ENCODE measurements at regions not wholly inside any gene's neighbourhood (a gene's known extent, or its start where the extent isn't known, plus 50 kb on each side); places are given as distances from the start of the nearest gene placed in this dataset.
"Not testable (repeated sequence)": the region's sequence is repeated elsewhere in the genome, so short reads cannot be mapped to it uniquely, and the experiment has no call there.

DNA sequence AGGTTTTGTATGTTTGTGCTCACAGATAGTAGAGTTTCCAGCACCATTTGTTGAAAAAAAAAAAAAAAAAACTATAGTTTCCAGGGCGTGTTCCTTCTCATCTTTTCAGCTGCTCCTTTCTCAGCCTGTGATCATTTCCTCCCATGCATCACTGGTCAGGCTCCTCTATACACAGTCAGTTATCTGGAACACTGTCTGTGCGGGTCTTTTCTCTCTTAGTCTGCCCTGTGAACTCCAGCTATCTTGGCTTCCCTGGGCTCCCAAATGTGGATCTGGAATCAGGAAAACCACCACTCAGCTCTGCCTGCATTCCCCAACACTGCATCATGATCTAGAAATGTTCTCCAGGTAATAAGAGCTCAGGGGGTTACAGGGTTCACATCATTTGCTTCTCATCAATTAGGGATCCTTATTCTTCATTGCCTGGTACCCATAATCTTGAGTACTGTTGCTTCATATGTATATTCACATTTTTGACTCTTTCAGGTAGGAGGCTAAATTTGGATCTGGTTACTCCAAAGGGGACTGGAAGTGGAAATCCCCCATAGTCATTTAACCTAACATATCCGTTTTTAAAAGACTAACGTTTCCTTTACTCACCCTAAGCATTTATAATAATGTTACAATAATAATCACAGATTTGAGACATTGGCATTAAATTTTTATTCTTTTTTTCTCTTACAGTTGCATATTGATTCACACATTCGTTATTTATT is 221.8 kb upstream of the KLF3 start:
- FAIRE-seq: no peak

DNA sequence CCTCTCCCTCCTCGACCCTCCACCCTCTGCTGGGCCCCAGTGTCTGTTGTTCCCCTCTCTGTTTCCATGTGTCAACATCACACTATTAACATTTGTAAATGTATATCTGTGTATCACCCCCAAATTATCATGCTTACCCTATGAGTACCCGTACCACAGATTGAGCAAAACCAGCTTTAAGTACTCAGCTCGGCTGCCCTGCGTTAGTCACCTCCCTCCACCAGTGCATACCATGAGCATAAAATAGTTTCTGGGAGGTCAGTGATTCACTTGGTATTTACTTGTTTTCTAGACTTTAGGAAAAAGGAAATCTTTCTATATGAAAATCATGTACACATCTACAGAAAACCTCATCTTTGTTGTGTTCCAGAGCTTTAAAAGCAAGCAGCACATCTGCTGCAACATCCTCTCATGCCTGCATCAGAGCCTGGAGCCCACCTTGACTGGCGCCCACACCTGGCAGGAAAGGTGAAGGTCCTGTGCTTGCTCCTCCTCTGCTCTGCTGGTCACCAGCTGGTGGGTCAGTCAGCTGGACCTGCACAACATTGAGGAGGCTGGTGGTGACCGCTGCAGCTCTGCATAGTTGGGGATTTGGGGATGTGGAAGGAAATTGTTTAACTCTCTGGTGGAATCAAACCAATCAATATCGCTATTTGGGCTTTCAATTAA is 214.4 kb upstream of the KLF3 start:
- no peak for FAIRE-seq

DNA sequence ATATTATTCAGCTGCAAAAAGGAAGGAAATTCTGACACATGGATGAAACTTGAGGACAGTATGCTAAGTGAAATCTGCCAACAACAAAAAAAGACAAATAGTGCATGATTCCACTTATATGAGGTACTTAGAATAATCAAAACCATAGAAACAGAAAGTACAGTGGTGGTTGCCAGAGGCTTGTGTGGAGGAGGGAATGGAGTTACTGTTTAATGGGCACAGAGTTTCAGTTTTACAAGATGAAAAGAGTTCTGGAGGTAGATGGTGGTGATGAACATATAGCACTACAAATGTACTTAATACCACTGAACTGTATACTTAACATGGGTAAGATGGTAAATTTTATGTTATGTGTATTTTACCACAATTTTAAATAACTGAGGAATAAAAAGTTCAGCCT is 212.0 kb upstream of the KLF3 start:
- no peak for FAIRE-seq

DNA sequence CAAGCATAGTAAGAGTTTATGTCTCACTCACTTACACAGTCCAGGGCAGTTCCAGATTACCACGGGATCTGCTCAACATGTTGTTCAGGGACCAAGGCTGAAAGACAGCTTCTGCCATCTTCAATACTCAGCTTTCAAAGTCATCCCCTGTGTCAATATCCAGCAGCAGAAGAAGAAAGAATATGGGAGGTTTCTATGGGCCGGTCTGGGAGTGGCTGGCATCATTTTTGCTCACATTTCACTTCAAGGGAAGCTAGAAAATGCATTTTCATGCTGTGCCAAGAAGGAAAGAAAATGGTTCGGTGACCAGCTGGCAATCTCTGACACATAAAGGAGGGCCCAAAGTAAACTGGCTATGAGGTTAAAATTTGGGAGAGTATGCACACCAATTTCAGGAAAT is 211.5 kb upstream of the KLF3 start:
- no peak for FAIRE-seq

DNA sequence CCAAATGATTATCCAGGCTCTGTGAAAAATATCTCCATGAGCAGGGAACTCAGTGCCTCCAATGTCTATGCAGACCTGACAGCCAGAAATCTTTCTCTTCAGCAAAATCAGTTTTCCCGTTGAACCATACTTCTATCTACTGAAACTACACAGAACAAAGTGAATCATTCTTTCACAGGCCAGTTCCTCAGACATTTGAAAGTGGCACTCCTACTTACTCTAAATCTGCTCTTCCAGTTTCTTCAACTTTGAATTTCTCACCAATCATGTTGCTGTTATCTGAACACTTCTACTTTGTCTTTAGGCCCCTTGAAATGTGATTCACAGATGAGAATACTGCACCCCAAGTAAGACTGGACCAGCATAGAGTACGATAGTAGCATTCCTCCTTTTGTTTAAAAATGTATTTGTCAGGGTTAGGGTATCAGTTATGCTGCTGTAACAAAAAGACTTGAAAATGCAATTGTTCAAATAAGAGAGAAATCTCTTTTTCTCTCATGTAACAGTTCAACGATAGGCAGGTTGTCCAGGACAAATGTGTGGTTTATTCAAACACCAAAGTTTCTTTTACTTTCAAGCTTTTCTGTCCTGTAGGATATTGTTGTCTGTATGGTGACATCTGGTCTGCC is 210.6 kb upstream of the KLF3 start:
- FAIRE-seq: no peak

DNA sequence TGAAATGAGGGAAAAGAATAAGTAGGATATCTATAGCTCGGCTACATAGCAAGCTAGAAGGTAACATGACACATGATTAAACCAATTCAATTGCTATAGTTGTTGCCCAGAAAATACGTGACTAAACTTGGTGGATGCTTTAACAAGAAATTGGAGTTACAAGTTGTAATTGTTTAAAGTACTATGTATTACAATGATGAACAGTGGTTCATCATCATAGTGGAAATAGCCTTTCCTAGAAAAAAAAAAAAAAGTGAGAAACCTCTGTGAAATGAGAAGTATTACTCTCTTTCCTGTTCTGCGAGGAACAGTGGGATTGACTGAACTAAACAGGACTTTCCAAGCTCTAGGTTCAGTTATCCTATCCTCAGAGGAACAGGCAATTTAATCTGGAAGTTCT is 209.7 kb upstream of the KLF3 start:
- no peak for FAIRE-seq

DNA sequence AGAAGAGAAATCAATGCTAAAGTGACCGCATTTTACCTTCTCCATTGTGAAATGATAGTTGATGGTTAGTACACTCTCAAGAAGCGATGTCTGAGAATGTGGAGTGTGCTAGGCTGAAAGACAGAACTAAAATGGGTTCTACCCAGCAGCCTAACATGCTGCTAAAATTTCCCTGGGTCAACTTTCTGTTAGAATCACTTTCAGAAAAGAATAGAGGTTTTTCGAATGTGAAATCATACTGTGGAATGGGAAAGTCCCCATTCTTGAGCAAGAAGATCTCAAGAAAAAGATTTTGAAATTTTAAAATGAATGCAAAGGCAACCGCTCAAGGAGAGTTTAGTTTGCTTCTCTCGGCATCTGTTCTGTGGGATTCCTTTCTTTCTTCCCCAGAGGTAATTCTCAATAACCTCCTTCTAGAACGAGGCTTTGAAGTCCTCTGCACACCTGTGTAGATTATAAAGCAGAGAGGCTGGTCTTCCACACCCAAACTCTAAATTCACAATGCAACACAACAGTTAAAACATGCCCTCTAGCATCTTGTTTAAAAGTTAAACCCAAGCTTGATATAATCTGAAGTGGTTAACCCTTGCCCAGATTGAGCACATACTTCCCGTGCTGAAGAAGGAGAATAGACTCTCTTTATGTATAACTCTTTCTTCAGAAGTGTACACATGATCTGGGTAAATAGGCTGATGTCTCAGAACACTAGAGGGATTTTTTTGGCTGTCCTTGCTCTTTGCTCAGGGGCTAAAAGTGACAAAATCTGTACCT is 208.7 kb upstream of the KLF3 start:
- no peak for FAIRE-seq

DNA sequence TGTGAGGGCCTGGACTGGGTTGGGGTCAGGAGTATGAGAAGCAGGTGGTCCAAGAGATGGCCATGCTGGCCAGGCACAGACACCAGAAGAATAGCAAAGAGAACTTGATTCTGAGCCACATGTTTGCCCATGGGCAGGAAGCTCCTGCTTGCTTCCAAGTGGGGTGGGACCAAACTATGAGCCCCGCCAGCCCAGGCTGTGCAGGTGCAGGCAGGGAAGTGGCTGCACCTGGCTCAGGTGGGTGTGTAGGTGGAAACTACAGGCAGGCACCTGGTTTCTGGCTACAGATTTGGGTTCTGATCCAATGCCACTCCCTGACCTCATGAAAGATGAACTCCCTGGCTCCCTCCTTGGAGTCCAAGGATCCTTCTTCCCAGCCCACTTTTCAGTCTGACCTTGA is 207.9 kb upstream of the KLF3 start:
- FAIRE-seq: no peak

DNA sequence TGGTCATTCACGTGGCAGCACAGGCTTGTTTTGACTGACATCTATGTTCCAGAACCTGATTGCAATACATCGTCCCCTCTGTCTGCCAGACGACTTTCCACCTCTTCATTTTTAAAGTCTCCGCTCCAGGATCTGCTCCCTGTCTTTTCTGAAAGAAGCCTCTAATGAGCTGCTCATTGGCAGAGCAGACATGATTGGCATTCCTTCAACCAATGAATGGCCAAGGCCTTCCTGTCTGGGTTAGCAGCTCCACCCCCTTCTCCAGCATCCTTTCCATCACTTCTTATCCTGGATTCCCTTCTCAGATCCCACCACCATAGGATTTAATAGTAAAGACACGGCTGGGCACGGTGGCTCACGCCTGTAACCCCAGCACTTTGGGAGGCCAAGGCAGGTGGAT is 202.7 kb upstream of the KLF3 start:
- FAIRE-seq: no peak

DNA sequence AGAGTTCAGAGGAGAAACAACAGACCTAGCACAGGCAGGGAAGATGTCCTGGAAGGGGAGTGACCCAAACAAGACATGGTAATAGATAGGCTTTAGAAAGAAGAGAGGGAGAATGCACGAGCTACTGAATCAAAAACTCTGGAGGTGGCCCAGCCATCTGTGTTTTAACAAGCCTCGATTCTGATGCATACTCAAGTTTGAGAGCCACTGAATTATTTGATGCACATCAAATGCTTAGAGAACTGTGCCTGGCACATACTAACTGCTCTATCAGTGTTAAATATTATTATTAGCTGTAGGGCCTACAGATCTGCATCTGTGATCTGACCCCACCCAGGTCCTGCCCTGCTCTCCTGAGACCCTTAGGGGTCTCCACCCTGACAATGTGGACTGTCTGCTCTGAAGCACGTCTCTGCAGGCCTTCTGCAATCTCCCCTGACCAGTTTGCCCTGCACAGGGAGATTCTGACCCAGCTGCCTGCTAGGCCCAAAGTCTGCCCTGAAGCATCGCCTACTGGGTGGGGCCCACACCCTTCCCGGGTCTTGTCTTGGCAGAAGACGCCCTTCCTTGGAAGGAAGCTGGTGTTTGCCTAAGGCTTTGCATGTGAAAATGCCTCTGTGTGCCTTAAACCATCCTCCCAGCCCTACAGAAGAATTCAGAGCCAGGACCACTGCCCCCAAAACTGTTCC is 201.5 kb upstream of the KLF3 start:
- no peak for FAIRE-seq

DNA sequence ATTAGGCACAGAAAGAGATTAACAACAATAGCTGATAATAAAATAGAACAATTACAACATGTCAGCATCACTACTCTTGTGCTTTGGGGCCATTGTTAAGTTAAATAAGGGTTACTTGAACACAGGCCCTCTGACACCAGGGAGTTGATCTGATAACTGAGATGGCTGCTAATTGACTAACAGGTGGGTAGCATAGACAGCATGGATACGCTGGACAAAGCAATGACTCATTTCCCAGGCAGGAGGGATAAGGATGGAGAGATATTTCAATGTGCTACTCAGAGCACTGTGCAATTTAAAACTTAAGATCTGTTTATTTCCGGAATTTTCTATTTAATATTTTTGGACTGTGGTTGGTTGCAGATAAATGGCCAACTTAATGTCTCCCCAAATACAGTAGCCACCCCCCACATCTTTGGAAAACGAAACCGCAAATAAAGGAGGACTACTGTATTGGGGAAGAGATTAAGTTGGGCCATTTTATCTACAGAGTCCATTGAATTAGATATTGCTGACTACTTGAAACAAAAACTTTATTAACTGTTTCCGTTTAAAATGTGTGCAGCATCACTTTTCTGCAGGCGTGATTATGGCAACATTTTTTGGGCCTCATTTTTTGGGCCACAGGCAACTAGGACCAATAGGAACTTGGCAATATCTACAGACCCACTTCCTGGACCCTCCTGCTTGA is 200.6 kb upstream of the KLF3 start:
- FAIRE-seq: no peak

DNA sequence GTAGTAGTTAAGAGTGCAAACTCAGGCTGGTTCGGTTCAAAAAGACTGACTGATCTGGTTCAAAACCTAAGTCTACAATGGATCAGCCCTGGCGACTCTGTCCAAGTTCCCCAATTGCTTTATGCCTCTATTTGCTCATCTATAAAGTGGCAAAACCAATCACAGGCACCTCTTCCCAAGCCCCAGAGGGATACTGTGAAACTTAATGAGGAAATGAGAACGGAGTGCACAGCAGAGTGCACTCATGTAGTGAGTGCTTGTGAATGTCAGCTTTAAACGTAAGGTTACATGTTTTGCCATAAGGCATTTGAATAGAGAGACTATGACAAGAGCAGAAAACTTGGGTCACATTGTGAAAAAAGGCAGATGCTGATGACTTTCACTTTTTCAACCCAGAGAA is 199.7 kb upstream of the KLF3 start:
- no peak for FAIRE-seq

DNA sequence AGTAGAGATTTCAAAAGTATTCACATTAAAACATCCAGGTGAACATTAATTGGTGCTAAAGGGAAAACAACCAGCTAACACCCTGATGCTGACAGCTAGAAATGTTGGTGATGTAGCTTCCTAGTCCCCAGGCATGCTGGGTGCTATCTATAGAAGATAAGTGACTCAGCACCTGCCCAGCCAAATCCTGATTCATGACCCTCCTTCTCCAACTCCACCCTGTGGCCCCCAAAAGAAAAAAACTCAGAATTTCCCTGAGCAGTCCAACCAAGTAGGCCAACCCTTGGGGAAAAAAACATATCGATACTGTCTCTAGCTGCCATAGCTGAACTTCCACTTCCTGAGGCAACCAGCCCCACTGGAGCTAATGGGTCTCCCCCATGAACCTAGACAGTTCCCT is 197.6 kb upstream of the KLF3 start:
- no peak for FAIRE-seq

DNA sequence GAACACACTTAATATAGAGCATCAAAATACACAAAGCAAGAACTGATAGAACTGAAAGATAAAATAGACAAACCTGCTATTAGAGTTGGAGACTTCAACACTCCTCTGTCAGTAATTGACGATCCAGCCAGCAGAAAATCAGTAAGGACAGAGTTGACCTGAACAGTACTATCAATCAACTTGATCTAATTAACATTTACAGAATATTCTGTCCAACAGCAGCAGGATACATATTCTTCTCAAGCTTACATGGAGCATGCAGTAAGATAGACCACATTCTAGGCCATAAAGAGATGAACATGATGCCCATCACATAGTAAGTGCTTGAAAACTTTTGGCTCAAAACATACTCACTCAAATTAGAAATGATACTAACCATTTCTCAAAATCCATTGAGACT is 196.7 kb upstream of the KLF3 start:
- no peak for FAIRE-seq

DNA sequence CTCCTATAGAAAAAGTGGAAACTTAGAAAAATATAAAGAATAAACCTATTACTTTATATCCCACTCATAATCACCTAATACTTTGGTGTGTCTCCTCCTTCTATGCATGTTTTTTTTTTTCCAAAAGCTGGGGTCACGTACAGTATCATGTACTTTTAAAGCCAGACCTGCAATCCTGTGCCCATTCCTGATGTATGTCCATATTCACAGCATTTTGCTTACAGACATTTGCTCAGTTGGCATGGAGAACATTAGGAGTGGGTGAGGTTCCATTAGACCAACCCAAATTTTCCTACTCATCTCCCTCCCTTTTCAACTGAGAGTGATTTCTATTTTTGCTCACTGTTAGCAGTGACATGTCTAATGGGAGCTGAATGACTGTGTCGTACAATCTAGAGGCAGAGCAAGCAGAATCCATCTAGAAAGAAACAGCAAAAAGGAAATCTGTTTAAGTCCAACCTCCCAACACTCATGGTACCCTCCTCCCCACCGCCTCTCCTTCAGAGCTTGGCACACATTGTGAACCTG is 195.6 kb upstream of the KLF3 start:
- no peak for FAIRE-seq

DNA sequence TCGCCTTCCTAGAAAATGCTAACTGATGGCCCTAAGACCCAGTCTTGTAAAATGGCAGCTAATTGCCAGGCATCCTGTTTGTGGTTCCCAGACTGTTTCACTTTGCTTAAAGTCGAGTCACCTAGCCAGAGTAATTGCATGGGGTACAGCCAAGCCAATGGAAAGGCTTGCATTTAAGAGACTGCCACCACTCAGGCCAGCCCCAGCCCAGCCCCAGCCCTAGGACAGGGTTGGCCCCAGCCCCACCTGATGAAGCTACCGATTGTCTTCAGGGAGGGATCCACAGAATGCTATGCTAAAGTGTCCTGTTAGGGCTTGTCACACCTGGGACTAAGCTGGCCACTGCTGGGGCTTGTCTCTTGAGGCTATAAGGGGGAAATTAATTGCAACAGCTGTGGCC is 194.6 kb upstream of the KLF3 start:
- no peak for FAIRE-seq

DNA sequence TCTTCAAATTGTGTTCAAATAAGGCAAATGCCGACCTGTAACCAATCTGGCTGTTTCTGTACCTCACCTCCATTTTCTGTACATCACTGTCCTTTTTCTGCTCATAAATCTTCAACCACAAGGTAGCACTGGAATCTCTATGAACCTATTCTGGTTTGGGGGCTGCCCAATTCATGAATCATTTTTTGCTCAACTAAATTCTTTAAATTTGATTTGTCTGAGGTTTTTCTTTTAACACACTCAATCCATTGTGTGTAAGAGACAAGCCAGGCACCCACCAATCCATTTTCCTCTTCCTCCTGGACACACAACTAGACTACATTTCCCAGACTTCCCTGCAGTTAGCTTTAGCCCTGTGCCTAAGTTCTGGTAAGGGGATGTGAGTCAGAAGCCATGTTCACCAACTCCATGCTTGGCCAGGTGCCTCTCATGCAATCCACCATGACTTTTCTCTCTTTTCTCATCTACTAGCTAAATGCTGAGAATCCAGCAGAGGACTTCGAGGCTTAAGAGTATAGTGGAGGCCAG is 193.2 kb upstream of the KLF3 start:
- FAIRE-seq: no peak

DNA sequence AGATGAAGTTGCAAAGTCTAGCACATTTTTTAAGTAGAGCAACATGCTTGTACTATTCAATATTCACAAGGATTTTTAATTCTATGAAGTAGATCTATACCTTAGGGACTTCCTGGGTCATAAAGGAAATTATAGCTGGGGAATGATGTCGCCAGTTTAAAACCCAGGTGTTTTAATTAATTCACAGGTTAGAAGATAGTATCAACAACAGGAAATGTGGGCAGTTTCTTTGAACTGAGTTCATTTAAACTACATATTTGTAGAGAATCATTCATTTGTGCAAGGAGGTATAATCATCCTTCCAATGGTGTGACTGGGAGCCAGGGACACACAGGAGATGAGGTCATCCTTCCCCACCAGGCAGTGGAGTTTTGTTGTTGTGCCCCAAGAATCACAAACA is 181.3 kb upstream of the KLF3 start:
- no peak for FAIRE-seq

DNA sequence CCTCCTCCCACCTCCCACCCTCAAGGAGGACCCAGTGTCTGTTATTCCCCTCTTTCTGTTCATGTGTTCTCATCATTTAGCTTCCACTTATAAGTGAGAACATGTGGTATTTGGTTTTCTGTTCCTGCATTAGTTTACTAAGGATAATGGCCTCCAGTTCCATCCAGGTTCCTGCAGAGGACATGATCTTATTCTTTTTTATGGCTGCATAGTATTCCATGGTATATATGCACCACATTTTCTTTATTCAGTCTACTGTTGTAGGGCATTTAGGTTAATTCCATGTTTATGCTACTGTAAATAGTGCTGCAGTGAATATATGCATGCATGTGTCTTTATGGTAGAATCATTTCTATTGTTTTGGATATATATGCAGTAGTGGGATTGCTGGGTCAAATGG is 180.4 kb upstream of the KLF3 start:
- not testable (repeated sequence) for FAIRE-seq

DNA sequence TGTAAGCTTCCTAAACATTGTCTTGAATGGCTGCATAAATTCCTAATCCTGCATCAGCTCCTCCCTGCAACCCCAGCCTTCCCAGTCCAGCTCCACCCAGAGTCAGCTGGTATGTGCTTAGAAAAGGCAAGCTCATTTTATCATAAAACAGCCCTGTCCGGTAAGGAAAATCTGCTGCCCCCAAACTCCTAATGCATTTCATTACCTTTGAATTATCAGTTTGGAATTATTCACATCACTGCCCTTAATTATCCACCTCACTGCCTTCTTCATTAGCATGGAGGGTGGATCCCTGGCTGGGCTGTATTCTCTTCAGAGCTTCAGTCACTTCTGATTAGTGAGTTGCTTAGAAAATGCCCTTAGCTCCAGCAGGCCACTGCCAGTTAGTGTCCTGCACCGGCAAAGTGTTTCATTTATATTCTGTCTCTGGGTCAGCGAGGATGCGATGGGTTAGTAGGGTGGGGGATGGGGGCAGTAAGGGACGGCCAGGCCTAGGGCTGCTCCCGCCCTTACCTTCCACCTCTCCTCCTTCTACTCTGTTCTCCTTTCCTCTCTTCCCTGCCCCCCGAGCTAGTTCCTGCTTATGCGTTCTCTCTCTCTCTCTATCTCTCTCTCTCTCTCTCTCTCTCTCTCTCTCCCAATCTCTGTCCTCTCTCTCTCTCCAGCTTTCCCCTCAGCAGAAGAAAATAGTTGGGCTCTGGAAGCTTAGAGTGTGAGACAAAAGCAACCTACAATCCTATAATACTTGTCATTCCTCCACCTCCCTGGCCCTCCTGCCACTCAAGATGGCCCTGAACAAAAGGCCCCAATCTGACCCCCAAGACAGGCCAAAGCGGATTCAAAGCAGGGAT is 174.8 kb upstream of the KLF3 start:
- no peak for FAIRE-seq

All from endometrium (tissue), 2 donors.